HepG2 (cell line): ENCODE measurements at regions not wholly inside any gene's neighbourhood (a gene's known extent, or its start where the extent isn't known, plus 50 kb on each side); places are given as distances from the start of the nearest gene placed in this dataset.

Experiments used
- ATAC-seq: fragments of 200-7000 bp; cut with Tn5 transposase; 3 replicates; pipeline ENCODE4 v1.9.1; 2020; ENCODE audit warnings: mild to moderate bottlenecking, moderate library complexity
- BruUV-seq: library from RNA; stranded (reverse); fragments of 400-500 nt; replicated peaks from 2 replicates; lab custom pipeline; 2021; lab: Mats Ljungman, UMichigan
- CTCF ChIA-PET: fragments of 300-600 bp; formaldehyde crosslinking; extraction: SDS; loops from one replicate; lab custom pipeline; 2021; ENCODE audit warnings: low total read pairs, inconsistent platforms, low intra/inter-chr PET ratio; lab: Yijun Ruan, JAX
- POLR2A ChIA-PET: fragments of 350-600 bp; sonication (Branson Sonifier 250); formaldehyde crosslinking; loops from one replicate; lab custom pipeline; 2020; ENCODE audit warnings: antibody characterized with exemption, inconsistent platforms; lab: Yijun Ruan, JAX
- DNase-seq: peaks from one replicate; pipeline ENCODE4 v3.0.0-alpha.2; 2015; ENCODE audit warnings: low spot score
- FAIRE-seq: peaks from 3 replicates; lab custom pipeline; 2011; peaks lifted over from hg19 to GRCh38; lab: Jason Lieb, UNC
- H2AFZ ChIP-seq: one replicate; pipeline ENCODE4 v1.6.1; 2011; ENCODE audit warnings: low read length, inconsistent platforms
- H3K27ac ChIP-seq: fragments of 300-600 bp; 3 replicates; pipeline ENCODE4 v1.8.0; 2011; ENCODE audit warnings: mixed run types, mild to moderate bottlenecking, mixed read lengths, low read length, inconsistent platforms; ENCODE audit not compliant: insufficient read depth; ENCODE audit errors: extremely low read length
- H3K27me3 ChIP-seq, 2 experiments: fragments of 200-600 bp in 1 of 2; 2 replicates in 1 of 2; 3 replicates in 1 of 2; pipeline versions ENCODE4 v1.6.0 to v1.8.0; 2011; ENCODE audit warnings: low read length in 2 of 2, mild to moderate bottlenecking in 2 of 2, moderate library complexity in 2 of 2, inconsistent platforms in 1 of 2; ENCODE audit not compliant: insufficient read depth in 2 of 2, control insufficient read depth in 1 of 2
- H3K36me3 ChIP-seq, 2 experiments: fragments of 200-600 bp in 1 of 2; replicated peaks in 1 of 2; 2 replicates in 1 of 2; 3 replicates in 1 of 2; pipeline versions ENCODE4 v1.5.1 to v1.8.0; 2011; ENCODE audit warnings: low read length in 2 of 2, inconsistent platforms in 1 of 2; ENCODE audit not compliant: insufficient read depth in 2 of 2, control insufficient read depth in 1 of 2
- H3K4me1 ChIP-seq: 2 replicates; pipeline ENCODE4 v1.5.1; 2012; ENCODE audit warnings: low read length, inconsistent platforms; ENCODE audit not compliant: insufficient read depth
- H3K4me2 ChIP-seq: 2 replicates; pipeline ENCODE4 v1.6.0; 2011; ENCODE audit warnings: low read depth, low read length, inconsistent platforms
- H3K4me3 ChIP-seq, 3 experiments: fragments of 200-600 bp in 1 of 3; sonication (generic), shearing (Covaris generic) in 1 of 3; replicated peaks in 1 of 3; 2 replicates each; pipeline ENCODE4 v1.5.1; 2011 to 2016; ENCODE audit warnings: low read length in 3 of 3, inconsistent platforms in 2 of 3, low read depth in 2 of 3, mild to moderate bottlenecking in 2 of 3, control low read depth in 1 of 3, mixed read lengths in 1 of 3; ENCODE audit not compliant: insufficient read depth in 1 of 3
- H3K79me2 ChIP-seq: one replicate; pipeline ENCODE4 v1.6.1; 2011; ENCODE audit warnings: low read length, inconsistent platforms; ENCODE audit not compliant: insufficient read depth
- H3K9ac ChIP-seq: 2 replicates; pipeline ENCODE4 v1.6.0; 2011; ENCODE audit warnings: mild to moderate bottlenecking, low read depth, low read length, inconsistent platforms; ENCODE audit not compliant: insufficient read depth
- H3K9me3 ChIP-seq: 2 replicates; pipeline ENCODE4 v1.5.1; 2012; ENCODE audit warnings: mild to moderate bottlenecking, low read length
- H4K20me1 ChIP-seq: 2 replicates; pipeline ENCODE4 v1.6.0; 2011; ENCODE audit warnings: inconsistent platforms, mild to moderate bottlenecking, low read length, moderate library complexity; ENCODE audit not compliant: insufficient read depth
- DR1 ChIP-seq: sonication (generic); formaldehyde crosslinking; IDR thresholded peaks from 2 replicates; pipeline ENCODE4 v1.8.0; 2021; ENCODE audit warnings: mild to moderate bottlenecking, missing genetic modification reagents, inconsistent platforms
- ESRRA ChIP-seq: sonication (generic); formaldehyde crosslinking; IDR thresholded peaks from 2 replicates; pipeline ENCODE4 v1.5.1; 2020; ENCODE audit warnings: mild to moderate bottlenecking, low read depth, missing genetic modification reagents
- FOXP1 ChIP-seq, 2 experiments: fragments of 450-650 bp in 1 of 2; IDR thresholded peaks; 2 replicates each; pipeline ENCODE4 v1.6.1; 2017 to 2018; ENCODE audit warnings: antibody characterized with exemption in 1 of 2
- NFYC ChIP-seq: IDR thresholded peaks from 2 replicates; pipeline ENCODE4 v1.6.1; 2016; ENCODE audit warnings: missing genetic modification reagents, missing compliant biosample characterization
- NR1H2 ChIP-seq: sonication (generic); formaldehyde crosslinking; IDR thresholded peaks from 2 replicates; pipeline ENCODE4 v1.8.1; 2022; ENCODE audit warnings: low read depth, missing genetic modification reagents, borderline replicate concordance
- RARA ChIP-seq: IDR thresholded peaks from 2 replicates; pipeline ENCODE4 v1.6.1; 2016; ENCODE audit warnings: missing genetic modification reagents, missing compliant biosample characterization
- RARG ChIP-seq: sonication (generic); formaldehyde crosslinking; IDR thresholded peaks from 2 replicates; pipeline ENCODE4 v1.4.0; 2020; ENCODE audit warnings: low read depth, mild to moderate bottlenecking, missing genetic modification reagents
- RXRB ChIP-seq: IDR thresholded peaks from 2 replicates; pipeline ENCODE4 v1.6.1; 2016; ENCODE audit warnings: borderline replicate concordance, missing genetic modification reagents, missing compliant biosample characterization
- SNAI1 ChIP-seq: sonication (generic); formaldehyde crosslinking; IDR thresholded peaks from 2 replicates; pipeline ENCODE4 v1.5.0; 2020; ENCODE audit warnings: mild to moderate bottlenecking, missing genetic modification reagents, borderline replicate concordance
- THRA ChIP-seq: sonication (generic); formaldehyde crosslinking; IDR thresholded peaks from 2 replicates; pipeline ENCODE4 v1.4.0; 2020; ENCODE audit warnings: missing genetic modification reagents, borderline replicate concordance
- ZBTB21 ChIP-seq: sonication (generic); formaldehyde crosslinking; IDR thresholded peaks from 2 replicates; pipeline ENCODE4 v1.4.0; 2020; ENCODE audit warnings: missing genetic modification reagents
- ZFY ChIP-seq: sonication (generic); formaldehyde crosslinking; IDR thresholded peaks from 2 replicates; pipeline ENCODE4 v1.4.0; 2020; ENCODE audit warnings: missing genetic modification reagents
- ZNF264 ChIP-seq: sonication (generic); formaldehyde crosslinking; IDR thresholded peaks from 2 replicates; pipeline ENCODE4 v1.4.0; 2020; ENCODE audit warnings: missing genetic modification reagents
- ZNF431 ChIP-seq: sonication (generic); formaldehyde crosslinking; IDR thresholded peaks from 2 replicates; pipeline ENCODE4 v1.9.0; 2022; ENCODE audit warnings: missing genetic modification reagents, low read depth, mild to moderate bottlenecking, borderline replicate concordance
- ZNF501 ChIP-seq: sonication (generic); formaldehyde crosslinking; IDR thresholded peaks from 2 replicates; pipeline ENCODE4 v1.5.1; 2020; ENCODE audit warnings: mild to moderate bottlenecking, moderate library complexity, missing genetic modification reagents
- ZNF672 ChIP-seq: sonication (generic); formaldehyde crosslinking; IDR thresholded peaks from 2 replicates; pipeline ENCODE4 v1.8.1; 2022; ENCODE audit warnings: missing genetic modification reagents
- ZNF781 ChIP-seq: sonication (generic); formaldehyde crosslinking; IDR thresholded peaks from 2 replicates; pipeline ENCODE4 v1.5.1; 2020; ENCODE audit warnings: borderline replicate concordance, mild to moderate bottlenecking, missing genetic modification reagents; ENCODE audit errors: not compliant biosample characterization
- WGBS: methylation state at CpG from one replicate; pipeline ENCODE4 v1.1.6; 2017; ENCODE audit warnings: low lambda C conversion rate; 5-methylcytosine and 5-hydroxymethylcytosine counted together
- in situ Hi-C: cut with HindIII; loops from 2 replicates; pipeline ENCODE4 v1.10.0; 2017; ENCODE audit warnings: low pct_unique_long_range_greater_than_20kb; ENCODE audit not compliant: extremely low pct_ligation_motif_present
- intact Hi-C: fragments of 100-400 bp; cut with micrococcal nuclease; formaldehyde crosslinking; loops from one replicate; pipeline ENCODE4 v1.10.0; 2022; ENCODE audit not compliant: unreplicated experiment
- TF ChIP-seq, protein P1 (sequence below): sonication (generic); formaldehyde crosslinking; conservative IDR thresholded peaks from 2 replicates; pipeline ENCODE4 v1.4.0; 2020; ENCODE audit warnings: missing genetic modification reagents

GRCh38 chr7:13633857-13634256 is 355.6 kb downstream of the ETV1 start:
- H3K9me3 ChIP-seq = peaks cover 84% of the 10 kb centered on the region
- CTCF ChIA-PET = no interaction called here
- H3K27me3 ChIP-seq = no peaks in the 10 kb centered on the region
- H3K9ac ChIP-seq = no peak overlapping the region
- FAIRE-seq = no peak
- BruUV-seq = no TSS peak
- no peak overlapping the region for H3K27ac ChIP-seq
- intact Hi-C loops = no loop called here
- H3K4me3 ChIP-seq = no peak overlapping the region
- no peak for ATAC-seq
- WGBS = 5% methylated on average over 3 of the region's 3 CpGs
- in situ Hi-C loops = no loop called here
- TF ChIP-seq ZNF781 (CRISPR knock-in tag) (no peak), NR1H2 (CRISPR knock-in tag) (no peak), ZBTB21 (CRISPR knock-in tag) (no peak), RARA (CRISPR knock-in tag) (no peak), ESRRA (CRISPR knock-in tag) (no peak)
- no peak for DNase-seq
- no peaks in the 10 kb centered on the region for H3K4me1 ChIP-seq
- POLR2A ChIA-PET = no interaction called here
- no peak overlapping the region for H3K4me2 ChIP-seq
- H3K36me3 ChIP-seq = no peaks in the 10 kb centered on the region
- H2AFZ ChIP-seq = no peak overlapping the region
- H4K20me1 ChIP-seq = no peaks in the 10 kb centered on the region
- no peaks in the 10 kb centered on the region for H3K79me2 ChIP-seq

GRCh38 chr7:13639396-13639795 is 350.1 kb downstream of the ETV1 start:
- no peaks in the 10 kb centered on the region for H4K20me1 ChIP-seq
- BruUV-seq = no TSS peak
- no peak overlapping the region for H3K9ac ChIP-seq
- no peak for FAIRE-seq
- POLR2A ChIA-PET = no interaction called here
- WGBS = 11% methylated on average over 4 of the region's 4 CpGs
- intact Hi-C loops (no loop called here), in situ Hi-C loops (no loop called here)
- DNase-seq = no peak
- ATAC-seq = no peak
- no peak overlapping the region for H3K4me2 ChIP-seq
- CTCF ChIA-PET = no interaction called here
- H3K79me2 ChIP-seq = no peaks in the 10 kb centered on the region
- no peak overlapping the region for H3K4me3 ChIP-seq
- peaks cover 83% of the 10 kb centered on the region for H3K9me3 ChIP-seq
- no peak overlapping the region for H3K27ac ChIP-seq
- no peaks in the 10 kb centered on the region for H3K27me3 ChIP-seq
- no peaks in the 10 kb centered on the region for H3K36me3 ChIP-seq
- no peaks in the 10 kb centered on the region for H3K4me1 ChIP-seq
- no peak overlapping the region for H2AFZ ChIP-seq
- TF ChIP-seq DR1 (CRISPR knock-in tag) (no peak), RARG (CRISPR knock-in tag) (no peak), RXRB (no peak), THRA (CRISPR knock-in tag) (no peak), FOXP1 (IDR thresholded peaks at IDR 0.05) (no peak), FOXP1 (CRISPR knock-in tag; IDR thresholded peaks at IDR 0.05) (no peak), ZNF264 (CRISPR knock-in tag) (no peak), ZNF672 (no peak), ZFY (CRISPR knock-in tag) (no peak), SNAI1 (CRISPR knock-in tag) (no peak), ZNF501 (CRISPR knock-in tag) (no peak), NFYC (CRISPR knock-in tag) (no peak), ZNF431 (CRISPR knock-in tag) (no peak)
- TF ChIP-seq, protein P1, sequence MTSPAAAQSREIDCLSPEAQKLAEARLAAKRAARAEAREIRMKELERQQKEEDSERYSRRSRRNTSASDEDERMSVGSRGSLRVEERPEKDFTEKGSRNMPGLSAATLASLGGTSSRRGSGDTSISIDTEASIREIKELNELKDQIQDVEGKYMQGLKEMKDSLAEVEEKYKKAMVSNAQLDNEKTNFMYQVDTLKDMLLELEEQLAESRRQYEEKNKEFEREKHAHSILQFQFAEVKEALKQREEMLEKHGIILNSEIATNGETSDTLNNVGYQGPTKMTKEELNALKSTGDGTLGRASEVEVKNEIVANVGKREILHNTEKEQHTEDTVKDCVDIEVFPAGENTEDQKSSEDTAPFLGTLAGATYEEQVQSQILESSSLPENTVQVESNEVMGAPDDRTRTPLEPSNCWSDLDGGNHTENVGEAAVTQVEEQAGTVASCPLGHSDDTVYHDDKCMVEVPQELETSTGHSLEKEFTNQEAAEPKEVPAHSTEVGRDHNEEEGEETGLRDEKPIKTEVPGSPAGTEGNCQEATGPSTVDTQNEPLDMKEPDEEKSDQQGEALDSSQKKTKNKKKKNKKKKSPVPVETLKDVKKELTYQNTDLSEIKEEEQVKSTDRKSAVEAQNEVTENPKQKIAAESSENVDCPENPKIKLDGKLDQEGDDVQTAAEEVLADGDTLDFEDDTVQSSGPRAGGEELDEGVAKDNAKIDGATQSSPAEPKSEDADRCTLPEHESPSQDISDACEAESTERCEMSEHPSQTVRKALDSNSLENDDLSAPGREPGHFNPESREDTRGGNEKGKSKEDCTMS (CRISPR knock-in tag) = no peak
